ENCODE measurements at regions not wholly inside any gene's neighbourhood (a gene's known extent, or its start where the extent isn't known, plus 50 kb on each side); places are given as distances from the start of the nearest gene placed in this dataset.

DNA sequence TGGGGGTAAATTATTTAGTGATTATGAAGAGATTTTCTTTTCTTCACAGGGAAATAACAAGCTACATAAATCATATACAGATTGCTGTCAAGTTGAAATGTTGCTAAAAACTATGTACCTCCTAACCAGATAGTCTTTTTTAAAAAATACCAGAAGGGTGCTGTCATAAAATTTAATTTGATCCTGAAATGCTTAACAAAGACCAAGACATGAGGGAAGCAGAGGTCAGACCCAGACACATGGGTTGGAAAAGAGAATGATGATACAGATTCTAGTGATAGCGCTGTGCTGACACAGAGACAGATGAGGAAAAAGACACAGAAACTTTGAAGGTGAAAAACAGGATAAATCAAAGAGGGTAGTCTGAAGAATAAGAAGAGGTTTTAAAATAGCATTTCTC, 573.1 kb downstream of the HACE1 start:
- DNase-seq: no peak

DNA sequence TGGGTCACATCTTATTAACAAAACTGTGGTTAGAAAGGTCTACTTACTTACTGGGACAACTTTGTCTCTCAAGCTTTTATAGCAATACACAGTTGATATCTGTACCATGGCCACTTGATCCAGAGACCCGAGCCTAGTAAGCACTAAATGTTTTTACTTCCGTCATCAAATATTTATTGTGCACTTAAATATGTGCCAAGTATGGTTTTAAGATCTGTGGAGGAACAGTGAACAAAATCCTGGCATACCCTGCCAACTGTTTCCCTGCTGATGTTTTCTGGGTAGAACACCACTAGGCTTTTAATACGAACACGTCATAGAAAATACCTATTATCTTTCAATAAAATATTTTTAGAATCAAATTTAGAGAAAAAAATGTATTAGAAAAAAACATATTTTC, 574.8 kb downstream of the HACE1 start:
- no peak for DNase-seq

DNA sequence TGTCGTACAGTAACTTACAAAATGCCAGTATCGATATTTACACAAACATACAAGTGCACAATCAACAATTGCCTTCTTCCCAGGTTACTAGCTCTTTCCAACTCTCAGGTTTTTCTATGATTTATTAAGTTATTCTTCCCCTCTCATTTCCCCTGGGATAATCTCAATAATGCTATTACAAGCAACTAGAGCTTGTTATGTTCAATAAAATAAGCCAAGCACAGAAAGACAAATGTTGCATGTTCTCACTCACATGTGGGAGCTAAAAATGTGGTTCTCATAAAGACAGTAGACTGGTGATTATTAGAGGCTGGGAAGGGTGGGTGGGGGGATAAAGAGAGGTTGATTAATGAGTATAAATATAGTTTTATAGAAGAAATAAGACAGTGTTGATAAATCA, 577.1 kb downstream of the HACE1 start:
- DNase-seq: no peak

DNA sequence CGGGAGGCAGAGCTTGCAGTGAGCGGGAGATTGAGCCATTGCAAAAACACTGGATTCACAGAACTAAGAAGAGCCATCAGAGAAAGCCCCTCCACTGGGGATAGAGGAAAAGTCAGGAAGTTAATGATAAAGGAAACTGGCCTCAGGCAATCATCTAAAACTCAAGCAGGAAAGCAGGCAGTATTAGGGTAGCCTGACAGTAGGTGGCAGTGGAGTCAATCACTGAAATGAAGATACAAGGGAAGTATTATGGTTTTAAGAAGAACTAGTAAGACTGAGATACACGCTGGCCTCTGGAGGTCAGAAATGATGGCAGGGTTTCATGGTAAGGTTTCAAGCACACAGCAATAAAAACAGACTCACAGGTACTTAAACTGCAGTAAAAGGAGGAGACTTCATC, 578.3 kb downstream of the HACE1 start:
- DNase-seq: no peak

DNA sequence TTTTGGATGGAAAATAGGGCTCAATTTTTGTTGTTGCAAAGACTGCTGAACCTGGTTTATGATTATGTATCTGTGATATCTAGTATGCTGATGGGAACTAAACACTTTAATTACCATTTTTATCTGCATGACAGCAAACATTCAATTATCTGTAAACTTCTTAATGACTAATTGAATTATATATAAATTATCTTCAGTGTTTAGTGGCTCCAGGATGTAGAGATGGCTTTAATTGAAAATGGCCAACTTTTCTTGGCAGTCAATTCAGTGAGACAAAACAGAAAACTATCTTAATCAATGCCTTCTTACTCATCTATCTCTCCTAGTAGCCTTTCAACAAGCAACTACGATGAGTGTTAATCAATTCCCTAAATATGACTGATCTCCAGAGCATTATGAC, 591.3 kb downstream of the HACE1 start:
- DNase-seq: no peak

DNA sequence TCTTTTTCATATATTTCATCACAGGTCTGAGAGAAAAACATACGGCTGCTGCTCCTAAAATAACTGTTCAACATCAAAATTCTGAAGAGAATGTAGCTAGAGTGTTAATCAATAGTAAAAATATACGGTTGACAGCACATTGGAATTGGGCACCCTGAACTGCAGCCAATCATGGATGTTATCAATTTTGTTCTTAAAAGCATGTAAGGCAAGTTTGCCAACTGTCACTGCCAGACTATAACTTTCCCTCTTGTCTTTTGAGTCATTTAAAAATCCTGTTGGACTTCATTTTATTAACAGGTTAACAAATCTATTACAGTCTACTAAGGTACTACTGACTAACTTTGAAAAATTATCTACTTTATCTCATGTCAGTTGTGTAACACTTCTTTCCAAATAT, 592.8 kb downstream of the HACE1 start:
- DNase-seq: no peak

DNA sequence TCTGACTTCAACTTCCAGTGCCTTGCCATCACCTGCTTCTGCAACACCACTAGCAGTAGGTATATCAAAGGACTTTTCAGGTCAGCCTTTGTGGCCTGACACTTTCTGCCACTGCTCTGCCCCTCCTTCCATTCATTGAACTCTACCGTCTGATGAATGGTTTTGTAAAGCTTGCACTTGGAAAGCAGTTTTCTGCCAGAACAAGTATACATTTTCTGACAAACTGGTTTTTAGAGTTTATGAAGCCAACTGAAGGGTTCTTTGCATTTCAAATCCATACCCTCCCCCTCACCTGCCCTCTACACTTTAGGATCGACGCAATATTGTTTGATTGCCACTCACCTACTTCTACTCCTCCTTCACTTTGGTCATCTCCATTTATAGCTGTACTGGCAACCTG, 603.1 kb downstream of the HACE1 start:
- DNase-seq: no peak

DNA sequence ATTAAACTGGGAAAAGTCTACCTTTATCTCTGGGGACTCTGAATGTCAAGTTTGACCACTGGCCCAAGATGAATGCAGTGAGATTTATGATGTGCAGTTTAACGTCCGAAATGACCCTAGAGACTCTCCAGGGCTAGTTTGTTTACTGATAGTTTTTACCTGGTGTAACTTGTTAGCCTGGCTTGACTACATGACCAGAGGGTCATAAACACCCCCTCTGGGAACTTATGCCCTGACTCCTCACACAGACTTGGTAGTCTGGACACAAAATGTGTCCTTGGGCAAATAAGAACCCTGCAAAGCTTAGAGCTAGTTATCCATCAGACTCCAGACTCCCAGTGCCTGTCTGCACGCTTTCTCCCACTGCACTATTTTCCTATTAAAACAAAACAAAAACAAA, 606.5 kb downstream of the HACE1 start:
- DNase-seq: no peak

DNA sequence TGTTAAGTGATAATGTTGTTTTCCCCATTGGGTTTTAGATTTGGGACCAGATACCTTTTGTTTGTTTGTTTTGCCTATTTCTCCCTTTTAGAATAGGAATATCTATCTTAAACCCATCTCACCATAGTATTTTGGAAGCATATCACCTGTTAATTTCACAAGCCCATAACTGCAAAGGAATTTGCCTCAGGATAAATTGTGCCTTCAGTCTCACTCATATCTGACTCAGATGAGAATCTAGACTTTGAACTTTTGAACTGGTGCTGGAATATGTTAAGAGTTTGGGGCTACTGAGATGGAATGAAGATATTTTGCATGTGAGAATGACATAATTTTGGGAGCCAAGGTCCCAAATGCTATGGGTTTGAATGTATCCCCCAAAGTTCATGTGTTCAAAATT, 607.4 kb downstream of the HACE1 start:
- DNase-seq: no peak

DNA sequence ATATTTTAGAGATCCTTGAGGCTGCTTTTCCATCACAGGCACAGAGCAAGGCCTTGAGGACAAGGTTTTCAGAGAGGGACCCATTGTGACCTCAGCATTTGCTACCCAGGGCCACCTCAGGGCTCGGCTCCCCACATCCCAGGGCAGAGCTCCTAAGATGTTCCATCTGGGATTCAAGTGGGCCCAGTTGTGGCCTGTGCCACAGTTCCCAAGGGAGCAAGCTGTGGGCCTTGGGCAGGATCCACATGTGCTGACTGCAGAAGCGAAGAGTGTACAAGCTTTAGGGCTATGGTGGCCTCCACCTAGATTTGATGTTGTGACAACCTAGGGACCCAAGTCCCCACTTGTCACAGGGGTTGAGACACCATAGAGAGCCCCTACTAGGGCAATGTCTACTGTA, 608.1 kb downstream of the HACE1 start:
- DNase-seq: no peak

DNA sequence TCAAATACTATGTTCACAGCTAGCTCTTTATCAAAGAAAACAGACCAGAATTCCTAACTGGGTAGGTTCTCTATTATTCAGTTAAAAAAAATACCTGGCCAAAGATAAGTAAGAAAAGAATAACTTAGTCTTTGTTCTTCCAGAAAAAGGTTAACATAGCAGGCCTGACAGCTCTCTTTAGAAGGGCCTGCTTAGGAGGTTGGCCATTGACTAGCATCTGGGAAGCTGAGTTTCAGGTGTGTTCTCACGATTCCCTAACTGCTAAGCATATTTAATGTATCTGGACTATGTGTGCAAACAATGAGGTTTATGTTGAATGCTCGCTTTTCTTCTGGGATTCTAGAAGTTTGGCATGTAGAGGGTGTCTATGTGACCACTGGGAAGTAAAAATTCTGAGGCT, 618.9 kb downstream of the HACE1 start:
- DNase-seq: no peak

DNA sequence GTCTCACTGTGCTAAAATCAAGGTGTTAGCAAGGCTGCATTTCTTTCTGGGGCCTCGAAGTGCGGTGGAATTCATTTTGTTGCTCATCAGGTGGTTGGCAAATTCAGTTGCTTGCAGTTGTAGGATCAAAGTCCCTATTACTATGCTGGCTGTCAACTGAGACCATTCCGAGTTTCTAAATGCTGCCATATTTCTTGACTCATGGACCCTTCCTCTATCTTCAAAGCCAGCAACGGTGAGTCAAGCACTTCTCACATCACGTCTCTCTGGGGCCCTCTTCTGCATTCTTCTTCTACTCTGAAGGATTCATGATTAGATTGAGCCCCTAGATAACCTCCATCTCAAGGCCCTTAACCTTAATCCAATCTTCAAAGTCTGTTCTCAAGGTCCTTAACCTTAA, 619.7 kb downstream of the HACE1 start:
- DNase-seq: no peak

DNA sequence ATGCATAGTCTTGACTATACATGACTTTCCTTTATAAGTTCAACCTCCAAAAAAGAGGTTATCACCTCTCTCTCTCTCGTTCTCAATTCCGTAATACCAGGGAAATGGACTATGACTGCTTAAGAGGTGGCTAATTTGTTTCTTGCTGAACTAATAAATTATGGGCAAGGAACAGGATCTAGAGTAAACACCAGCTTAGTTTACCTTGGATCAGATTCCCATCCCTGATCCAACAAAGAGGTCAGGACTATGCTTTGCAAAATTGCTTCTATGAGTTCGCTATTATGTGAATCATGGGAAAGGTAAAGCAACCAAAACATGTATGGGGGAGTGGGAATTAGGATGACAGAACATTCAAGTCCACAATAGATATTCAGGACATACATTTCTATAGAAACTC, 630.7 kb downstream of the HACE1 start:
- DNase-seq: no peak

DNA sequence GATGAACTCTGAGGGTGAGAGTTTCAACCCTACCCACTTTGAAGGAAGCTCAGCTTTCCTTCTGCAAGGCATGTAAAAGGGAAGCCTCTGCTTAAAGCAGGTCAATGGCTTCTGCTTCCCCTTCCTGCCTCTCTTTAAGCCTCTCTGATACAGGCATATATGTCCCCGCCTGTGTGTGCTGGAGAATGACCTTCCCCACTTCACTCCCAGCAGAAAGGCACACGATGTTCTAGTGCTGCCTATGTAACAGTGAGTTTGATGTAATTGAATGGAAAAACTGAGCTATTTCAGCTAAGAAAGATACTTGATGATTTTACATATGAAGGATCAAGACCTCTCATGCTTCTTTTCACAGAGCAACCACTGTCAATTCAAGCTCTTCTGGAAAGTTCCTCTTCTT, 632.2 kb downstream of the HACE1 start:
- DNase-seq: no peak

DNA sequence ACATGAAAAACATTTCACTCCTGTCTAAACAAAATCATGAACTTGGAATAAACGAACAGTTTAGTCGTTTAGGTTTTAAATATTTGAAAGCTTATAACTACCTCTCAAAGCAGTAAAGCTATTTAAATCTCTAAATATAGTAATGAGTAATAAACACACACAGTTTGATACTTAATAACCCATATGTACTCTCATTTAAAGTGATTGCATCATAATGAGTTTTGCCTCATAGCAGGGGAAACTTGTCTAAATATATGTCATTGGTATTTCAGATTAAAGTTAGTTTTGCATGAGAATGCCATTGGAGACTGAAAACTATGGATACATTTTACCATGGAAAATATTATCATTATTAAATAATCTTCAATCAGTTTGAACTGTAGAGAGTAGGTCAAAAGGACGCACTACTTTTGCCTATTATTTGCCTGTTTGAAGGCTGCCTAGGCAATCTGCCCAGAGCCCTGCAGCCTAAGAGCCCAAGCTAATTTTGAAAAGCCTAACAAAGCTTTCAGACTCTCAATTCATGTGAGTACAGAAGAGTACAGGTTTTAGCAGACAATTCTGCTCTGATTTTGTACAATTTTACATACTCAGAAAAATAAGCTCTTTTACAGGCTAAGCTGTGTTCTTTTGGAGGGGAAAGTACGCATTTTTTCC, 632.8 kb downstream of the HACE1 start:
- DNase-seq: no peak

DNA sequence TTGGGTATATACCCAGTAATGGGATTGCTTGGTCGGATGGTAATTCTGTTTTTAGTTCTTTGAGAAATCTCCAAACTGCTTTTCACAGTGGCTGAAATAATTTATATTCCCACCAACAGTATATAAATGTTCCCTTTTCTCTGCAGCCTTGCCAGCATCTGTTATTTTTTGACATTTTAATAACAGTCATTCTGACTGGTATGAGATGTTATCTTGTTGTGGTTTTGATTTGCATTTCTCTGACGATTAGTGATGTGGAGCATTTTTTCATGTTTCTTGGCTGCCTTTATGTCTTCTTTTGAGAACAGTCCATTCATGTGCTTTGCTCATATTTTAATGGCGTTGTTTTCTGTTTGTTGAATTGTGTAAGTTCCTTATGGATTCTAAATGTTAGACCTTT, 641.6 kb downstream of the HACE1 start:
- no peak for DNase-seq

DNA sequence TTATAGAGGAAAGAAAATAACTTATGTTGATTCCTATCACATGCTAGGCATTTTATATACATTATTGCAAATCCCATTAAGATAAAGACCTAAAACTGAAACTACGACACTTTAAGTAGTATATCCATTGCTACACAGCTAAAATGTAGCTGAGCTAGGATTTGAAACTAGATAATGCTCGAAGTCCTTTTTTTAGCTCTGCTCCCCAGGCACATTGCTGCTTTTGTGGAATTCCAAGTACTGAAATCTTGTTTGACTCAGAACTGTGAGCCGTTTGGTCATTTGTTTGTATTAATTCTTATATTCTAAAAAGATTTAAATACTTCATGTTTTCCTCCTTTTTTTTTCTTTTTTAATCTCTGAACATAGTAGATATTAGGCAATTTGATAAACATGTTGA, 644.8 kb downstream of the HACE1 start:
- no peak for DNase-seq

DNA sequence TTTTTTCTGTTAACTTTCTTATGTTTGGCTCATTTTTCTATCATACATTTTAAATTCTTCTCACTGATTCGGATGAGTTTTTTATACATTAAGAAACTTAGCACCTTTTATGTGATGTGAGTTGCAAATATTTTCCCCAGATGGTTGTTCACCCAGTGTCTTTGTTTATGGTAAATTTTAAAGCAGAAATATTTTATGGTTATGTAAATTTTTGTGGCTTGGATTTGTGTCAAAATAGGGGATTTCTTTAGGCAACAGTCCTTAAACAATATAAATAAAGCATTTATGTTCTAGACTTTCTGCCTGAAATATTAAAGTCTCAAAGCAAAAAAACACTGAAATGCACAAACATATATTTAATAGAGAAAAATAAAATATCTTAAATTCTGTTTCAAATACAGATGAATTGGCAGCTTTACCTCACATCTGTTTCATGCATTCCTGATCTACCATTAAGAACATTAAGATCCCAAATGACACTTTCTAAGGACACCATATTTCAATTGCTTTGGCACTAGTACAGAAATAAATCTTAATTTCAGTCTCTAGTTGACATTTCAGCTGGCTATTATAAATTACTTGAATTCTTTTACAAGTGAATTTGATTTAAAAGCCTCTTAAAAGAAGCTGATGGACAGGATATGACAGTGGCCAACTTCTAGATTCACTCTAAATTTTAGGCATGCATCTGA, 646.6 kb downstream of the HACE1 start:
- no peak for DNase-seq

DNA sequence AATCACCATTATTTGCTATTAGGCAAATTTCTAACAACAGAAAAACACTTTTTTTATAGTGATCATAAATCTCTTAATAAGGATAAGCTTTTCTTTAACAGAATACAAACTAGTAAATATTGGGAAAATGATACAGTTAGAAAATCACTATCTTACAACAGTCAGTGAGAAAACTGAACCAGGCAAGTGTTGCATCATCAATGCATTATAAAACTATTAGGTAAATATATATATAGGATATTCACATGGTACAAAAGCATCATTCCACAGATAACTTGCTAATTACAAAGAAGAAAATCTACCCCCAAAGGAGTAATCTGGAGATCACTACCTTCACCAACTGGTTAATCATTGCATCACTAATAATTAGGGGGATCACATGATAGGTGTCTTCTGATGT, 652.1 kb downstream of the HACE1 start:
- no peak for DNase-seq

DNA sequence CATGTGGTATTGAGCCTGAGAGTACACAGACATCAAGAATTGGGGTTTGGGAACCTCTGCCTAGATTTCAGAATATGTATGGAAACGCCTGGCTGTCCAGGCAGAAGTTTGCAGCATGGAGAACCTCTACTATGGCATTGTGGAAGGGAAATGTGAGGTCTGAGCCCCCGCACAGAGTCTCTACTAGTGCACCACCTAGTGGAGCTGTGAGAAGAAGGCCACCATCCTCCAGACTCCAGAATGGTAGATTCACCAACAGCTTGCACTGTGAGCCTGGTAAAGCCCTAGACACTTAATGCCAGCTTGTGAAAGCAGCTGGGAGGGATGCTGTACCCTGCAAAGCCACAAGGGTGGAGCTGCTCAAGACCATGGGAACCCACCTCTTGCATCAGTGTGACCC, 658.2 kb downstream of the HACE1 start:
- DNase-seq: no peak

DNA sequence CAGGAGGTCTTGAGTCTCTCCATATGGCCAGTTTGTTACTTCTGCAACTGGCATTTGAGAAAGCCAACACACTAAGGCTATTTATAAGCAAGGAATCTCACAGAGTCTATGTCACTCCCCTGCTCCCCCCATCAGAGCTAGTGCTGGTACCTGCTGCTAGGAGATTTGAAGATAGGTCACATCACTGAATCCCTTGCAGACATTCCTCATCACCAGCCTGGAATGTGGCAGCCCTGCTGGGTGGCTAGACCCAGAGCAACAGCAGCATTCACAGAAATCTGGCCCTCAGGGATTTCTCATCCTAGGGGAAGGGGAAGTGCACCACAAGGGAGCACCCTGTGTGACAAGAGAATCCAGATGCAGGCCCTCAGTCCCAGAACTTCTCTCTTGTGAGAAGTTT, 672.1 kb downstream of the HACE1 start:
- no peak for DNase-seq

DNA sequence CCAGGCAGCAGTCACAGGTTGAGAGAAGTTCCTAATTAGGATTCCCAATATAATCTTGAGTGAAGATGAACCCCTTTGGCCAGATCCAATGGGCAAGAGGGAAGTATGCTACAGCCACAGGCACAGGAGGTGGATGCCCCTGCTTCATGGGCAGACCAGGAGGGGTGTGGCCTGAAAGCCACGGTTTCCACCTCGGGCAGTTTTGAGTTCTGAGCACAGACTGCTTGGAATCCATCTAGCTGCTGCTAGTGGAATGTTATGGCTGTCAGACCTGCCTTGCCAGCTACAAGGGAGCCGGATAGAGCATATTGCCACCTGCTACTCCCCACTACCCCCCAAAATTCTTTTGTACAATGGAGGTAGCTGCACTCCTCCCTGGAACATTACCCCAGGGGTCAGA, 672.9 kb downstream of the HACE1 start:
- no peak for DNase-seq

DNA sequence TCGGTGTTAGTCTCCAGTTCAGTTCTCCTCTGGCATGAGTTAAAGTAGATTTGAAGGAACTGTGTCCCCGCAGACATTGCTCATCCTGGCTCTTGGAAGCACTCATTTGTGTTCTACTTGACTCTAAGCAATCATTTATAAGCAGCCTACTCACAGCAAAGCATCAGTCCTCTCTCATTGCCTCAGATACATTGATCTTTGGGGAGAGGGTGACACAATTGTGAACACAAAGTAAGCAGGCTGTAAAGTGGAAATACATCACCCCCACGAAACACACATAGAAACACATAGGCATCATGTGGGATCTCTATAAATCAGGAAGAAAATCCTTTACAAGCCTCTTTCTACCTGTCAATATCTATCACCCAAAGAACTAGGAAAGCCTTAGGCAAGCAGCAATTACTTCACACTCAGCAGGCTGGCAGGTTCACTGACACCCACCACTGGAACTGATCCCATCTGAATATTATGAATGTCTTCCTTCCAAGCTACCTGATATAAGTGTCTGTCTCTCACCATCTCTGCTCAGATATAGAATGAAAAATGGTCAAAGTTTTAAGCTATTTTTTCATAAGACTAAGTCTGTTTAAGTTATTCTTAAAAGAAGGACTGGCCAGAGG, 675.8 kb downstream of the HACE1 start:
- DNase-seq: no peak

DNA sequence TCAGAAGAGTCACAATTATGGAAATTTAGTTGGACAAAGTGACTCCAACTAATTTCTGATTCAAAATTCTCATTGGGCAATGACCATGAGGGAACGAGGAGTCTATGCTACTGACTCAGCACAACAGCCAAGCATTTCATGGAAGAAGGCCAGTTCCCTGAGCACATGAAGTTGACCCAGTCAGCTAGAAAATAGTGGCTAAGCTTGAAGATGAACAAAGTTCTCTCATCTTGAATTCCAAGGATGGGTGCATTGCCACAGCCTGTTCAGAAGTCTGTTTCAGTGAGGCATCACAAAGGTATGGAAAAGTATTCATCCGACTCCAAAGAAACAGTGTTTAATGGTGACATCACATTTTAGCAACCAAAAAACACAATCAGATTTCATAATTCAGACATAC, 676.9 kb downstream of the HACE1 start:
- DNase-seq: no peak

DNA sequence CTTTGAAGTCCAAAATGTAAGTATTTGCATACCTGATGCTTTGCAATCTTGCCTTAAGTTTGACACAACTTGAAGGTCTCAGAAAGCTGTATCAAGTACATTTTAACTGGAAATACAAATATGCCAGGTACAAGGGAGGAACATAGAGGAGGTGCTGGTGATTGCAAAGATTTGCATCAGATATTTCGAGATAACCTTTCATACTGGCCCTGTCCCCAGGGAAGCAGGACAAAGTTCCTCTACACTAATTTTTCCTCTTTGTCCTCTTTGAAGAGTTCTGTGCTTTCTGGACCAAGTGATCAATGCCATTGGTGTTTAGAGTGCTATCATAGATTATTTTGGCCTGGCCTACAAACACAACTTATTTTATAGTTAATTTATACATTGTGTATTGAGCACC, 686.1 kb downstream of the HACE1 start:
- no peak for DNase-seq

Data from activated T-cell treated with anti-CD3 and anti-CD28 coated beads, Interleukin-2, amount 50 U/mL, for 48 hours (primary cell).